ENCODE measurements at regions not wholly inside any gene's neighbourhood (a gene's known extent, or its start where the extent isn't known, plus 50 kb on each side); places are given as distances from the start of the nearest gene placed in this dataset.
A peak's percentile ranks its signal among the peaks of the same experiment; 100 is the strongest.

DNA sequence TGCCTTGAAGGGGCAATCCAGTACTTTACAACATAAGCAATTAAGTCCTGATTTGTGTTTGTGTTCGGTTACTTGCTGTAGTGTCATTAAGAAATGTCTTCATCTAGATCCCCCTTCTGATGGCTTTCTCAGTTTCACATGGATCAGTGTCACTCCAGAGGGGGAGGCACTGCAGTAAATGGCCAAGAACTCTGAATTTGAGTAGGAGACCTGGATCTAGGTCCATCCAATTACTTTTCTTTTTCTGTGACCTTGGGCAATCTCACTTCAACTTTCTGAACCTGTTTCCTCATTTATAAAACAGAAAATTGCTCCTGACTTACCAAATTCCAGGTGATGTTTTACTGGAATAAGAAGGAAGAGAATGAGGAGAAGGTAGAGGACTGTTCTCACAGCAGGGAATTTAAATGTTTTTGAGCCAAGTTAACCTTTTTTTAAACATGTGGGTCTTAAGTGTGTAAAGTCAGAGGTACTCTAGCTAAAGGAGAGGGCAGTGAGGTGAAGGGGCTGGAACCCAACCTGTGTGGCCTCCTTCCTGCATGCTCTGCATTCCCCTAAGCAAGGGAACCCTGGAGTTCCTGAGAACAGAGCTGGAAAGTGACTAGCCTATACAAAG is 285.5 kb downstream of the HACE1 start:
- no peak for DNase-seq (ENCODE audit: low read depth)

- no peak for DNase-seq (ENCODE audit: low read depth)
Measured at GRCh38 chr6:104573350-104573749, 286.4 kb downstream of the HACE1 start.

GRCh38 chr6:104572901-104573300 is 286.8 kb downstream of the HACE1 start:
- peak; percentile 38 for DNase-seq (ENCODE audit: low read depth)

DNA sequence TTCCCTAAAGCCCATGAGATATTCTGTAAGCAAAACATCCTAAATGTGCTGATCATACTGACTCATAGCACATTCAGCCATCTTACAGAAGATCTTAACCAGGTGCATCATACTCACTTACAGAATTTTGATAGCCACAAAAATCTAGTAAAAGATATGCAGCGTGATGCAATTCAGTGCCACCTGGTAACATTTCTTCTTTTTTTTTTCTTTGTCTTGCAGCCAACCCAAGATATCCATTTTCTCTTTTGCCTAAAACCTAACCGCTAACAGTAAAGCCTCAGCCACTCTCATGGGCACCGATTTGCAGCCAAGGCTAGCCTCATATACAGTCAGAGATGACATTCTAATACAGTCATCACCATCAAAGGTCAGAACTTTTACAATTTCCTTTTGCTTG is 293.3 kb downstream of the HACE1 start:
- peak; percentile 81 for DNase-seq (ENCODE audit: low read depth)

- DNase-seq (ENCODE audit: low read depth): no peak
Measured at GRCh38 chr6:104563306-104563705, 296.4 kb downstream of the HACE1 start.

- no peak for DNase-seq (ENCODE audit: low read depth)
Measured at GRCh38 chr6:104559435-104560202, 300.1 kb downstream of the HACE1 start.

DNA sequence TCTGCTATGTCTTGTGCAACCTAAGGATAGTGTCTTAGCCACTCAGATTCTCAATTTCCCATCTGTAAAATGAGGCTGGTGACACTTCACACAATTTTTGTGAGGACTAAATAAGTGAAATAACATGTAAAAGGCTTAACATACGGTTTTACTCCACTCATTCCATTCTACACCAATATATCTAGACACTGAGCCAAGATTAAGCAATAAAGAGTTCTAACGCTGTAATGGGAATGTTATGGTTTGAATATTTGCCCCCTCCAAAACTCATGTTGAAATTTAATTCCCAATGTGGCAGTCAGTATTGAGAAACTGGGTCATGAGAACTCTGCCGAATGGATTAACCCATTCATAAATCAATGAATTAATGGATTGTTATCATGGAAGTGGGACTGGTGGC is 301.0 kb downstream of the HACE1 start:
- no peak for DNase-seq (ENCODE audit: low read depth)

- peak; percentile 70 for DNase-seq (ENCODE audit: low read depth)
Measured at GRCh38 chr6:104548297-104548696, 311.4 kb downstream of the HACE1 start.

- no peak for DNase-seq (ENCODE audit: low read depth)
Measured at GRCh38 chr6:104541411-104541810, 318.3 kb downstream of the HACE1 start.

GRCh38 chr6:104540743-104541142 is 319.0 kb downstream of the HACE1 start:
- DNase-seq (ENCODE audit: low read depth): peak; percentile 89

DNA sequence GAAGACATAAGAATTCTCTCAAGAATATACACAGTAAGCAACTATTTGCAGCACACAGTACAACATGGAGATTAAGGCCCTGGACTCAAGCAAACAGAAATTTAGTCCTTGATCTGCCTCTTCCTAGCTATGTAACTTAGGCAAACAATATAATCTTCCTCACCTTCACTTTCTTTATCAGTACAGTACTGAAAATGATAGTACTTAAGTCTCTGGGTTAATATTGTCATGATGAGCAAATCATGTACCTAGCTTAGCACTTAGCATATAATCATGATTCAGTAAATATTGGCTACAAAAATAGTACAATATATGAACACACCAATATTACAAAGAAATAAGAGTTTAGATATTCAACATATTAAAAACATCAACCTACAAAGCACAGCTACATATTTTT is 320.5 kb downstream of the HACE1 start:
- DNase-seq (ENCODE audit: low read depth): no peak

DNA sequence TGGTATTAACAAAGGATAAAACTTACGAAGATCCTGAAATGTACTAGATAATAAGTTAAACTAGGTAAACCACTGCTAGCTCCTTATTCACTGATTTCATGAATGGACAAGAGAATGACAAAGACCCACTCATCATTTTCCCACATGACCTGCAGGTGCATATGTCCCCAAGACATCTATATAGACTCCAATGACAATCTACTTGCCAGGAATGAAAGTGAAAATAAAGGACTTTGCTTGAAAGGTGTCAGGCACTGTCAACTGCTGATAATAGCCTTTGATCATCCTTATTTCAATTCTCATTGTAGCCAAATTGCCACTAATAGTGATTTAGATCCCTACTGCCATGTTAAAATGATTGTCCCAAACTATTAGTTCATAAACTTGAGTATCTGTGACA is 321.8 kb downstream of the HACE1 start:
- DNase-seq (ENCODE audit: low read depth): no peak

- peak; percentile 91 for DNase-seq (ENCODE audit: low read depth)
Measured at GRCh38 chr6:104537180-104537579, 322.5 kb downstream of the HACE1 start.

DNA sequence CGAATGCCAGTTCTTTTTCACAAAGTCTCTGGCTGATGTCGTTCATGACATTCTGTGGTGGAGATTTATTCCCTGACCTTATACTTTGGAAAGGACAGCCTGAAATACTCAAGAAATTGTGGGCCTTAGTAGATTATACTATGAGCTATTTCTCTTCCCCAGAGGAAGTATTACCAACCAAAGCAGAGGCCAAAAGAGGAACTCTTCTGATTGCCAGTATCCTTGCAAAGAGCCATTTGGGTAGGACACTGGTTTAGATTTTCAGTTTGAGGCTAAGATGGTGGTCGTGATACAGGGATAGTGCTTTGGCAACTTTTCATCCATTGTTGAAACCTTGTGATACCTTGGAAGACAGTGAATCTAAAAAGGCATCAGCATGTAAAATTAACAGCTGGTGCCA is 327.3 kb downstream of the HACE1 start:
- no peak for DNase-seq (ENCODE audit: low read depth)

GRCh38 chr6:104531646-104532045 is 328.1 kb downstream of the HACE1 start:
- no peak for DNase-seq (ENCODE audit: low read depth)

DNA sequence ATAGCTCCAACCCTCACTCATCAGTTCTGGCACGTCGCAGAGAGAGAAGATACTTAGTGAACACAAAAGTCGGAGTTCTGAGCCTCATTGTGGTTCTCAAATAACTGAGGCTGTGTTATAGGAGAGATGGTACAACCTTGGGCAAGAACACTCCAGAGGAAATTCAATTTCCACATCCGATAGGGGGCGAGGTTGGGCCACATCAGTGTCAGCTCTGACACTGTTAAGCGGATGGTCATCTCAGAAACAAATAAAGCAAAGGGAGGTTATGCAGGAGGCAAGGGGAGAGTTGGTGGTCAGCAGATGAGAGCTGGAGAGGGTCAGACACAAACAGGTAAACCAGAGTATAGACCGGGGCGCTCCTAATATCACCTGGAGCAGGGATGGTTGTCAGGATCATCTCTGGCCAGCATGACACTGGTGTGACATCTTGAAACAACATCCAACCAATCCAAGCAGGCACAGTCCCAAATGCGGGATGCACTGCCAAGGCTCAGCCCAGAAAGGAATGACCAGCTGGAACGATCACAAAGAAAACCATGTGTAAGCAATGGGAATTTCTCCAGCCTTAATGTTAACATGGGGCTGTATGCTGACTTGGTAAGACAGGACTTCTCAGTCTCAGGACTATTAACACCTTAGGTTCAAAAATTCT is 331.8 kb downstream of the HACE1 start:
- peak; percentile 65 for DNase-seq (ENCODE audit: low read depth)

DNA sequence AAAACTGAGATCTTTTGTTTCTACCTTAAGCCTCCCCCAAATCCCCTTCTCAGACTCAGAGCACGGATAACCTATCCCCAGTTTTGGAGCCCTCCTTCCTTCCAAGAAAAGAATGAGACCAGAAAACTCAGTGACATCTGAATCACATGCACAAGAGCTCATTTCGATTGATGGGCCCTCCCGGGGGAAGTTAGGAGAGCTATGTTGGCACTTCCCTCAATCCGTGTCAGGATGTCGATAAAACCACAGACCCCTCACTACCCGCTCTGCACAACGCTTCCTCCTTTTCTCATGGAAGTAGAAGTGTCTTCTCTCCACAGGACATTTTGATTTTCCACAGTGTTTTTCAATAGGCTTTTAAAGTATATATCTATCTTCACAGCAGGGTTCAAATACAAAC is 332.4 kb downstream of the HACE1 start:
- DNase-seq (ENCODE audit: low read depth): no peak

- no peak for DNase-seq (ENCODE audit: low read depth)
Measured at GRCh38 chr6:104526376-104526775, 333.3 kb downstream of the HACE1 start.

DNA sequence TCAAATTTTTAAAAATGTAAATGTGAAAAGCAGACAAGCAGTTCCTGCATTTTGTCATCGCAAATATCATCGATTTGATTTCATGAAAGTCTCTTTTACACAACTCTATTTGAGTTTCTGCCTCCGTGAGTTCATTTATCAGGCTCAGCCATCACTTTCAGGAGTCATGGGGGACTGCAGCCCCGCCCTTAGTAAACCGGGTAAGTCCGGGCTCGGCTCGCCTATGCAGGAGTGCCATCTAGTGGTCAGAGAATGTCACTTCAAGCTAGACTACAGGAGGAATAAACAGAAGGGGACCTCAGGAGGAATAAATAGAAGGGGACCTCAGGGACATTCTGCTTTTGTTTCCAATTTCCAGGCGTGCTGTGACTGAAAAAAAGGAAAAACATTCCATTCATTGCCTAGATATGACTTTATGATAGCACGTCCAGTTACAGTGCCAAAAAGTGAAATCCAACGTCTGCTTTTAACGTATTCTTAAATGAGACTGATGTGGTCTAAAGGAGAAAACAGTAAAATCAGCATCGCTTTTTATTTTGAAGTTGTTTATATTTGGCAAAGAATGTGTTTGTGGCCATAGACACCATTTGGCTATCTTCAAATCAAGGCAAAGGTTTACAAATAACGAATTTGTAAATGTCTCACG is 333.9 kb downstream of the HACE1 start:
- DNase-seq (ENCODE audit: low read depth): peak; percentile 81

DNA sequence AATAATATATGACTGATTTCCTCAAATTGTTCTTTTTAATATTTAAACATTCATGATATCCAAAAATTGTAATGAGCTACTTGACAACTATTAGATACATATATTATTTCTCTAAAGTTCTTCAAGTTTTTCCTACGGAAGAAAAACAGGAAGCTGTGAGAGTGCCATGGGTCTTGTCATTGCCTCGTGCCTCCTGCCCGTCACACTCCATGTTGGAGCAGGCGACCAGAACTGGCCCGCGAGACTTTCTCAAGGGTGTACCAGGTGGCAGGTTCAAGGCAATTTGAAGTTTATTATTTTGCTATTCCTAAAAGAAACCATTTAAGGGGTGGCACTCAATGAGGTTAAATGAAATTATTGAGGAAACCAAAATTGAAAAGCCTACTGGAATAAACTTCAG is 337.2 kb downstream of the HACE1 start:
- no peak for DNase-seq (ENCODE audit: low read depth)

DNA sequence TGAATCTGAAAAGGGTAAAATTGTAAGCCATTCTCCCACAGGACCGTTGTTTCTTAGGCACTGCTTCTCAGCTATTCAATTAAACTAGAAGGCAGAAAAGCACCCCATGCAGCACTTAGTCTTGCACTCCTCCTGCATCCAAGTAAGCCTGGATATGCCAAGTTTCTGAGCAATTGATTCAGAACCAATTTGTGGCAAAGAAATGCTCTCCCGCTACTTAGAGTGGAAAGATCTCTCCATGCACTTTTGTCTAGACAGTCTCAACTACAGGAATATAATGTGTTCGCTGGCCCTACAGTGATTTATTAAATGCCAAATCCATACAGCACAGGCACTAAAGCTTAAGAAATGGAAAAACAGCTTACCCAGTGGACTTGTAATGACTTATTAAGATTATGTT is 338.5 kb downstream of the HACE1 start:
- DNase-seq (ENCODE audit: low read depth): no peak

GRCh38 chr6:104519566-104519965 is 340.2 kb downstream of the HACE1 start:
- no peak for DNase-seq (ENCODE audit: low read depth)

- DNase-seq (ENCODE audit: low read depth): no peak
Measured at GRCh38 chr6:104509355-104509754, 350.4 kb downstream of the HACE1 start.

Measured in M059J (cell line).